Uterus (tissue), 3 donors: ENCODE measurements at regions not wholly inside any gene's neighbourhood (a gene's known extent, or its start where the extent isn't known, plus 50 kb on each side); places are given as distances from the start of the nearest gene placed in this dataset.

Source experiments
- DNase-seq, 2 donors: peaks; one replicate each; pipeline ENCODE4 v3.0.0-alpha.2; 2019 to 2020
- H3K27ac ChIP-seq, 2 donors: fragments of 200-600 bp; sonication (generic); 1 replicate in 1 of 2; 2 replicates in 1 of 2; pipeline ENCODE4 v1.5.1; 2016 to 2018
- H3K27me3 ChIP-seq, 2 donors: fragments of 200-600 bp; sonication (generic); one replicate each; pipeline ENCODE4 v1.5.1; 2018 to 2019; ENCODE audit warnings: control low read depth in 1 of 2
- H3K36me3 ChIP-seq, 2 donors: fragments of 200-600 bp; sonication (generic); one replicate each; pipeline ENCODE4 v1.5.1; 2019; ENCODE audit warnings: control low read depth in 1 of 2
- H3K4me1 ChIP-seq, 2 donors: fragments of 200-600 bp; sonication (generic); one replicate each; pipeline ENCODE4 v1.5.1; 2018 to 2019; ENCODE audit warnings: control low read depth in 1 of 2
- H3K4me3 ChIP-seq, 2 donors: fragments of 200-600 bp; sonication (generic); 1 replicate in 1 of 2; 2 replicates in 1 of 2; pipeline ENCODE4 v1.5.1; 2018 to 2019; ENCODE audit warnings: mild to moderate bottlenecking in 1 of 2
- H3K9me3 ChIP-seq, 2 donors: fragments of 200-600 bp; sonication (generic); one replicate each; pipeline ENCODE4 v1.5.1; 2019; ENCODE audit warnings: control low read depth in 1 of 2
- CTCF ChIP-seq, 4 experiments: fragments of 200-600 bp in 2 of 4; fragments of 450-650 bp in 2 of 4; sonication (generic) in 2 of 4; IDR thresholded peaks; one replicate each; pipeline ENCODE4 v1.5.1; 2016 to 2019; ENCODE audit warnings: antibody characterized with exemption in 4 of 4, mild to moderate bottlenecking in 2 of 4, moderate library complexity in 1 of 4
- POLR2A ChIP-seq, 2 donors: fragments of 450-650 bp; IDR thresholded peaks; one replicate each; pipeline ENCODE4 v1.6.1; 2016; ENCODE audit warnings: antibody characterized with exemption in 2 of 2, mild to moderate bottlenecking in 1 of 2, moderate library complexity in 1 of 2
- intact Hi-C: fragments of 100-400 bp; cut with DNase I; formaldehyde crosslinking; loops from one replicate; pipeline ENCODE4 v1.15.1; 2023; ENCODE audit warnings: low total_unique reads
- donor health status: DM: yes; HTN: yes; CAD: no.

- H3K36me3 ChIP-seq, result no peaks in the 10 kb centered on the region
- no peaks in the 10 kb centered on the region for H3K9me3 ChIP-seq
- DNase-seq, result no peak
- intact Hi-C loops, result no loop called here
- no peak overlapping the region for H3K4me3 ChIP-seq
- no peaks in the 10 kb centered on the region for H3K27me3 ChIP-seq
- TF ChIP-seq CTCF (IDR thresholded peaks at IDR 0.05) (no peak), POLR2A (IDR thresholded peaks at IDR 0.05) (no peak)
- no peak overlapping the region for H3K27ac ChIP-seq
- no peaks in the 10 kb centered on the region for H3K4me1 ChIP-seq
Observed at GRCh38 chr1:106698660-106699059, 357.8 kb upstream of the PRMT6 start.

GRCh38 chr1:106699433-106699832 is 357.0 kb upstream of the PRMT6 start:
- Histone ChIP-seq H3K4me3 (no peak overlapping the region), H3K36me3 (no peaks in the 10 kb centered on the region), H3K9me3 (no peaks in the 10 kb centered on the region), H3K4me1 (no peaks in the 10 kb centered on the region), H3K27me3 (no peaks in the 10 kb centered on the region), H3K27ac (no peak overlapping the region)
- DNase-seq, result no peak
- intact Hi-C loops, result no loop called here
- TF ChIP-seq CTCF (IDR thresholded peaks at IDR 0.05), result no peak
- TF ChIP-seq POLR2A (IDR thresholded peaks at IDR 0.05), result no peak

GRCh38 chr1:106700211-106700610 is 356.3 kb upstream of the PRMT6 start:
- intact Hi-C loops, result no loop called here
- H3K27me3 ChIP-seq, result no peaks in the 10 kb centered on the region
- H3K4me3 ChIP-seq, result no peak overlapping the region
- no peaks in the 10 kb centered on the region for H3K36me3 ChIP-seq
- no peak for TF ChIP-seq CTCF (IDR thresholded peaks at IDR 0.05)
- TF ChIP-seq POLR2A (IDR thresholded peaks at IDR 0.05), result no peak
- H3K4me1 ChIP-seq, result no peaks in the 10 kb centered on the region
- DNase-seq, result no peak
- H3K27ac ChIP-seq, result no peak overlapping the region
- no peaks in the 10 kb centered on the region for H3K9me3 ChIP-seq

- Histone ChIP-seq H3K4me1 (no peaks in the 10 kb centered on the region), H3K27me3 (no peaks in the 10 kb centered on the region), H3K27ac (no peak overlapping the region), H3K9me3 (no peaks in the 10 kb centered on the region), H3K36me3 (no peaks in the 10 kb centered on the region), H3K4me3 (no peak overlapping the region)
- DNase-seq, result no peak
- TF ChIP-seq POLR2A (IDR thresholded peaks at IDR 0.05) (no peak), CTCF (IDR thresholded peaks at IDR 0.05) (no peak)
- intact Hi-C loops, result no loop called here
Observed at GRCh38 chr1:106705971-106706370, 350.5 kb upstream of the PRMT6 start.

GRCh38 chr1:106717591-106717990 is 338.9 kb upstream of the PRMT6 start:
- H3K4me1 ChIP-seq, result no peaks in the 10 kb centered on the region
- intact Hi-C loops, result no loop called here
- DNase-seq, result no peak
- H3K27ac ChIP-seq, result no peak overlapping the region
- H3K4me3 ChIP-seq, result no peak overlapping the region
- H3K27me3 ChIP-seq, result no peaks in the 10 kb centered on the region
- H3K9me3 ChIP-seq, result no peaks in the 10 kb centered on the region
- H3K36me3 ChIP-seq, result no peaks in the 10 kb centered on the region
- TF ChIP-seq CTCF (IDR thresholded peaks at IDR 0.05) (no peak), POLR2A (IDR thresholded peaks at IDR 0.05) (no peak)
